Endothelial cell of umbilical vein (primary cell): ENCODE measurements at regions not wholly inside any gene's neighbourhood (a gene's known extent, or its start where the extent isn't known, plus 50 kb on each side); places are given as distances from the start of the nearest gene placed in this dataset.

Source experiments
- BruUV-seq: library from RNA; stranded (reverse); fragments of 400-500 nt; replicated peaks from 2 replicates; lab custom pipeline; 2021; lab: Mats Ljungman, UMichigan
- CTCF ChIA-PET: fragments of 300-600, 350-600 bp; sonication (Branson Sonifier 250); formaldehyde crosslinking; loops from one replicate; lab custom pipeline; 2021; ENCODE audit warnings: antibody characterized with exemption, inconsistent platforms; lab: Charles Lee
- POLR2A ChIA-PET: fragments of 300-600, 350-600 bp; sonication (Branson Sonifier 250); formaldehyde crosslinking; loops from one replicate; lab custom pipeline; 2021; ENCODE audit warnings: antibody characterized with exemption, inconsistent platforms; lab: Charles Lee
- DNase-seq: peaks from one replicate; pipeline ENCODE4 v3.0.0-alpha.2; 2011; ENCODE audit warnings: low read depth, low spot score
- FAIRE-seq: peaks from 2 replicates; lab custom pipeline; 2011; peaks lifted over from hg19 to GRCh38; lab: Jason Lieb, UNC
- H2AFZ ChIP-seq: 2 replicates; pipeline ENCODE4 v1.6.0; 2012; ENCODE audit warnings: low read depth, low read length, control low read depth, inconsistent platforms
- H3K27ac ChIP-seq: 2 replicates; pipeline ENCODE4 v1.5.1; 2011; ENCODE audit warnings: low read depth, mild to moderate bottlenecking, control low read depth, low read length, moderate library complexity; ENCODE audit not compliant: insufficient read depth
- H3K27me3 ChIP-seq, 2 experiments: 2 replicates each; pipeline versions ENCODE4 v1.6.0 to v1.6.1; 2011; ENCODE audit warnings: low read length in 2 of 2, mixed read lengths in 1 of 2; ENCODE audit not compliant: control insufficient read depth in 2 of 2, insufficient read depth in 2 of 2
- H3K36me3 ChIP-seq, 2 experiments: 2 replicates in 1 of 2; 3 replicates in 1 of 2; pipeline ENCODE4 v1.5.1; 2011; ENCODE audit warnings: low read length in 2 of 2, mild to moderate bottlenecking in 1 of 2, moderate library complexity in 1 of 2; ENCODE audit not compliant: control insufficient read depth in 2 of 2, insufficient read depth in 2 of 2; ENCODE audit errors: extremely low read depth in 1 of 2
- H3K4me1 ChIP-seq: 3 replicates; pipeline ENCODE4 v1.5.1; 2011; ENCODE audit warnings: mild to moderate bottlenecking, low read length; ENCODE audit not compliant: control insufficient read depth, insufficient read depth; ENCODE audit errors: extremely low read depth
- H3K4me2 ChIP-seq: 2 replicates; pipeline ENCODE4 v1.6.1; 2011; ENCODE audit warnings: low read length, control low read depth, mixed read lengths; ENCODE audit not compliant: insufficient read depth
- H3K4me3 ChIP-seq, 3 experiments: fragments of 200-600 bp in 1 of 3; sonication (generic), shearing (Covaris generic) in 1 of 3; replicated peaks in 1 of 3; 2 replicates each; pipeline ENCODE4 v1.5.1; 2011 to 2016; ENCODE audit warnings: control low read depth in 3 of 3, low read length in 3 of 3, mild to moderate bottlenecking in 2 of 3, inconsistent platforms in 1 of 3, low read depth in 1 of 3, moderate library complexity in 1 of 3; ENCODE audit not compliant: insufficient read depth in 1 of 3
- H3K79me2 ChIP-seq: 2 replicates; pipeline ENCODE4 v1.6.0; 2012; ENCODE audit warnings: low read length, inconsistent platforms; ENCODE audit not compliant: control insufficient read depth, insufficient read depth
- H3K9ac ChIP-seq: replicated peaks from 2 replicates; pipeline ENCODE3; 2011; ENCODE audit warnings: low read length, control low read depth; ENCODE audit not compliant: insufficient read depth; ENCODE audit errors: extremely low read depth
- H3K9me1 ChIP-seq: replicated peaks from 3 replicates; pipeline ENCODE4 v1.6.0; 2011; ENCODE audit warnings: mild to moderate bottlenecking, low read length; ENCODE audit not compliant: control insufficient read depth, insufficient read depth; ENCODE audit errors: extremely low read depth
- H3K9me3 ChIP-seq: replicated peaks from 2 replicates; pipeline ENCODE4 v1.5.1; 2012; ENCODE audit warnings: low read length, inconsistent platforms; ENCODE audit not compliant: control insufficient read depth, insufficient read depth
- H4K20me1 ChIP-seq: replicated peaks from 2 replicates; pipeline ENCODE3; 2011; ENCODE audit warnings: mild to moderate bottlenecking, low read length; ENCODE audit not compliant: control insufficient read depth, insufficient read depth; ENCODE audit errors: extremely low read depth
- FOS ChIP-seq: IDR thresholded peaks from 2 replicates; pipeline ENCODE4 v1.6.1; 2011; ENCODE audit warnings: mild to moderate bottlenecking, low read length, moderate library complexity, borderline replicate concordance; ENCODE audit not compliant: insufficient read depth
- GATA2 ChIP-seq: IDR thresholded peaks from 2 replicates; pipeline ENCODE4 v1.7.0; 2011; ENCODE audit warnings: low read depth, mild to moderate bottlenecking, moderate library complexity, mixed read lengths, low read length; ENCODE audit not compliant: insufficient read length, insufficient read depth
- JUN ChIP-seq: IDR thresholded peaks from 2 replicates; pipeline ENCODE4 v1.6.1; 2011; ENCODE audit warnings: borderline replicate concordance, low read depth; ENCODE audit not compliant: insufficient read length, insufficient read depth
- MAX ChIP-seq: IDR thresholded peaks from 2 replicates; pipeline ENCODE4 v1.6.1; 2011; ENCODE audit not compliant: insufficient read depth, insufficient read length
- dilution Hi-C: fragments of 300-500 bp; cut with MboI; formaldehyde crosslinking; loops from one replicate; pipeline ENCODE4 v1.15.0; 2019; ENCODE audit warnings: low sequenced_read_pairs; ENCODE audit not compliant: extremely low pct_ligation_motif_present
- intact Hi-C: fragments of 100-400 bp; cut with micrococcal nuclease; formaldehyde crosslinking; loops from one replicate; pipeline ENCODE4 v1.10.0; 2022

- no TSS peak for BruUV-seq
- Histone ChIP-seq H3K9me3 (no peaks in the 10 kb centered on the region), H3K79me2 (no peaks in the 10 kb centered on the region), H2AFZ (no peak overlapping the region), H3K36me3 (no peaks in the 10 kb centered on the region), H4K20me1 (no peaks in the 10 kb centered on the region), H3K9ac (peak overlapping the region; percentile 59), H3K9me1 (no peaks in the 10 kb centered on the region), H3K4me1 (peaks cover 44% of the 10 kb centered on the region), H3K27ac (peak overlapping the region; percentile 94), H3K4me3 (no peak overlapping the region), H3K4me2 (peak overlapping the region; percentile 47), H3K27me3 (no peaks in the 10 kb centered on the region)
- FAIRE-seq (peak; percentile 92), DNase-seq (peak; percentile 82)
- intact Hi-C loops, result loop anchor here (1.0 to 10.0 kb wide), 4 partner anchors 89 to 662 kb away; no protein-coding TSS in a partner anchor
- POLR2A ChIA-PET, result no interaction called here
- dilution Hi-C loops, result no loop called here
- CTCF ChIA-PET, result interaction anchor here (2.0 kb wide), 1 partner anchor 32 kb away, joined by 12 read pairs; no protein-coding TSS in a partner anchor
- TF ChIP-seq MAX, result no peak
- peak; percentile 83 for TF ChIP-seq JUN
- TF ChIP-seq FOS, result peak; percentile 54
These were observed 472.2 kb downstream of the MCTP2 start for GRCh38 chr15:94703596-94703995.

GRCh38 chr15:94704421-94704820 is 473.1 kb downstream of the MCTP2 start:
- intact Hi-C loops, result loop anchor here (10.0 kb wide), 1 partner anchor 470 kb away; no protein-coding TSS in a partner anchor
- Histone ChIP-seq H3K4me2 (peak overlapping the region; percentile 47), H2AFZ (peak overlapping the region; percentile 49), H3K4me1 (peaks cover 44% of the 10 kb centered on the region), H4K20me1 (no peaks in the 10 kb centered on the region), H3K4me3 (no peak overlapping the region), H3K9ac (peak overlapping the region; percentile 59), H3K9me1 (no peaks in the 10 kb centered on the region), H3K9me3 (no peaks in the 10 kb centered on the region), H3K27me3 (no peaks in the 10 kb centered on the region), H3K79me2 (no peaks in the 10 kb centered on the region), H3K27ac (peak overlapping the region; percentile 94), H3K36me3 (no peaks in the 10 kb centered on the region)
- no TSS peak for BruUV-seq
- TF ChIP-seq GATA2 (peak; percentile 8), JUN (no peak)
- peak; percentile 58 for DNase-seq
- peak; percentile 69 for FAIRE-seq
- ChIA-PET CTCF (interaction anchor here (0.8 to 2.0 kb wide), 5 partner anchors 10 to 313 kb away, joined by 3 to 12 read pairs (median 4); no protein-coding TSS in a partner anchor), POLR2A (interaction anchor here (1.5 kb wide), 1 partner anchor 33 kb away, joined by 3 read pairs; no protein-coding TSS in a partner anchor)
- dilution Hi-C loops, result no loop called here
